Progenitor cell of endocrine pancreas (in vitro differentiated cells): ENCODE measurements at regions not wholly inside any gene's neighbourhood (a gene's known extent, or its start where the extent isn't known, plus 50 kb on each side); places are given as distances from the start of the nearest gene placed in this dataset.

Experiments used
- DNase-seq: peaks from one replicate; pipeline ENCODE4 v3.0.0; 2021; ENCODE audit warnings: low spot score; ENCODE audit not compliant: unreplicated experiment
- H3K27ac Mint-ChIP-seq: 2 replicates; pipeline ENCODE4 v1.8.0; 2021; ENCODE audit warnings: mild to moderate bottlenecking, moderate library complexity, mixed read lengths
- H3K27me3 Mint-ChIP-seq: 2 replicates; pipeline ENCODE4 v1.8.0; 2021; ENCODE audit warnings: mixed read lengths
- H3K36me3 Mint-ChIP-seq: 2 replicates; pipeline ENCODE4 v1.8.0; 2022; ENCODE audit warnings: mixed read lengths; ENCODE audit not compliant: insufficient read depth
- H3K4me1 Mint-ChIP-seq: 2 replicates; pipeline ENCODE4 v1.8.0; 2021; ENCODE audit warnings: low read depth, mixed read lengths
- H3K4me3 Mint-ChIP-seq: 2 replicates; pipeline ENCODE4 v1.8.0; 2021; ENCODE audit warnings: low read depth, mild to moderate bottlenecking, moderate library complexity, mixed read lengths
- H3K9me3 Mint-ChIP-seq: 2 replicates; pipeline ENCODE4 v1.8.0; 2021; ENCODE audit warnings: low read depth, mixed read lengths
- TF ChIP-seq, protein P1 (sequence below): fragments of 200-600 bp; sonication (generic); IDR thresholded peaks from one replicate; pipeline ENCODE4 v1.5.0; 2021; ENCODE audit warnings: antibody characterized with exemption, mild to moderate bottlenecking; ENCODE audit not compliant: unreplicated experiment

DNA sequence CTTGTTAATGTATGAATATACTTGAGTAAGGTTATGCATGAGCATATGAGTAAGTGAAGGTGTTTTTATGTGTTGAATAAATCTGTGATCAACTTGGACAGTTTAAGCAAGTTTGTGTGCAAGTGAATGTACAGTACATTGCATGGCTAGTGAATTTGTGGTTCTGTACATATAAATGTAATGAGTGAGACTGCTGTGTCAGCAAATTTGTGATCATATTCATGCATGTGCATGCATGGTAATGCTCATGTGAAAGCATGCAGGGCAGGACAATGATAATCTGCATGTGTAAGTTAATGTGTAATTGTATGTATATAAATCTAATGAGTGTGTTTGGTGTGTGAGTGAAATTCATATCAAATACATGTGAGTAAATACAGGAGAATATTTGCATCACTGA, 188.5 kb downstream of the PWWP3B start:
- no peaks in the 10 kb centered on the region for H3K36me3 Mint-ChIP-seq
- H3K4me1 Mint-ChIP-seq = no peaks in the 10 kb centered on the region
- H3K27ac Mint-ChIP-seq = no peak overlapping the region
- TF ChIP-seq, protein P1, sequence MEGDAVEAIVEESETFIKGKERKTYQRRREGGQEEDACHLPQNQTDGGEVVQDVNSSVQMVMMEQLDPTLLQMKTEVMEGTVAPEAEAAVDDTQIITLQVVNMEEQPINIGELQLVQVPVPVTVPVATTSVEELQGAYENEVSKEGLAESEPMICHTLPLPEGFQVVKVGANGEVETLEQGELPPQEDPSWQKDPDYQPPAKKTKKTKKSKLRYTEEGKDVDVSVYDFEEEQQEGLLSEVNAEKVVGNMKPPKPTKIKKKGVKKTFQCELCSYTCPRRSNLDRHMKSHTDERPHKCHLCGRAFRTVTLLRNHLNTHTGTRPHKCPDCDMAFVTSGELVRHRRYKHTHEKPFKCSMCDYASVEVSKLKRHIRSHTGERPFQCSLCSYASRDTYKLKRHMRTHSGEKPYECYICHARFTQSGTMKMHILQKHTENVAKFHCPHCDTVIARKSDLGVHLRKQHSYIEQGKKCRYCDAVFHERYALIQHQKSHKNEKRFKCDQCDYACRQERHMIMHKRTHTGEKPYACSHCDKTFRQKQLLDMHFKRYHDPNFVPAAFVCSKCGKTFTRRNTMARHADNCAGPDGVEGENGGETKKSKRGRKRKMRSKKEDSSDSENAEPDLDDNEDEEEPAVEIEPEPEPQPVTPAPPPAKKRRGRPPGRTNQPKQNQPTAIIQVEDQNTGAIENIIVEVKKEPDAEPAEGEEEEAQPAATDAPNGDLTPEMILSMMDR = no peak
- DNase-seq = no peak
- peaks cover 23% of the 10 kb centered on the region for H3K9me3 Mint-ChIP-seq
- H3K27me3 Mint-ChIP-seq = no peaks in the 10 kb centered on the region
- no peak overlapping the region for H3K4me3 Mint-ChIP-seq

- Mint-ChIP-seq H3K9me3 (peaks cover 34% of the 10 kb centered on the region), H3K36me3 (peaks cover 2% of the 10 kb centered on the region), H3K4me1 (no peaks in the 10 kb centered on the region), H3K27ac (no peak overlapping the region), H3K27me3 (no peaks in the 10 kb centered on the region), H3K4me3 (no peak overlapping the region)
- TF ChIP-seq, protein P1 = no peak
- DNase-seq = no peak
These were observed 195.1 kb downstream of the PWWP3B start for GRCh38 chrX:106363214-106363613.

GRCh38 chrX:106378616-106379015, 210.5 kb downstream of the PWWP3B start:
- no peaks in the 10 kb centered on the region for H3K4me1 Mint-ChIP-seq
- TF ChIP-seq, protein P1 = no peak
- H3K4me3 Mint-ChIP-seq = no peak overlapping the region
- no peaks in the 10 kb centered on the region for H3K36me3 Mint-ChIP-seq
- peaks cover 44% of the 10 kb centered on the region for H3K9me3 Mint-ChIP-seq
- H3K27me3 Mint-ChIP-seq = no peaks in the 10 kb centered on the region
- no peak overlapping the region for H3K27ac Mint-ChIP-seq
- DNase-seq = no peak

DNA sequence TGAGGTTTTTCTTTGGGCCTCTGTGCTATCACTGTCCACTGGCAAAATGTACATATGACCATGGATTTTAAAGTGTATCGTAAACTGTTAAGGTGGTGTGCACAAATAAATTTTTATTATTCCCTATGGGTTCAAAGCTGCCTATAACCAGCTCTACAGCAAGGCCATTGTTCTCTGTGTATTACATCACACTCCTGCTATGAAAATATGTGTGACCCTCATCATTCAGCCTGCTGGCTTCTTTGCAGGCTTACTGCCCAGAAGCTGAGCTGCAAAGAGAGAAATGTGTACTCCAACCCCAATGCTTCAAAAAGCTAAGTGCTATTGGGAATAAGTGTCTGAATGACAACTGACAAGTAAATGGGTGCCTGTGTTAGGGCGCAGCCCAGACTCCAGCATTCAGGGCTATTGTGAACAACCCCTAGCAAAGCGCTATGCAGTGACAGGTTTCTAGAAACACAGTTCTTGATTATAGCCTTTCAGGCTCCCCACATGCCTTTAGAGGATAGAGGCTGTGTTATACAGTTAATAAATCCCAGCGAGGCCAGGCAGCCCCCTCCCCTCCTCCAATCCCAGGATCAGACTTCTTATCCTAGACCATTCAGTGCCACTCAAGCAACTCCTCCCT, 220.4 kb upstream of the RADX start:
- H3K36me3 Mint-ChIP-seq = no peaks in the 10 kb centered on the region
- no peak overlapping the region for H3K4me3 Mint-ChIP-seq
- no peak overlapping the region for H3K27ac Mint-ChIP-seq
- TF ChIP-seq, protein P1 = no peak
- DNase-seq = no peak
- H3K4me1 Mint-ChIP-seq = peaks cover 2% of the 10 kb centered on the region
- H3K27me3 Mint-ChIP-seq = no peaks in the 10 kb centered on the region
- H3K9me3 Mint-ChIP-seq = no peaks in the 10 kb centered on the region

GRCh38 chrX:106392346-106392745, 219.4 kb upstream of the RADX start:
- no peak for DNase-seq
- TF ChIP-seq, protein P1 = no peak
- Mint-ChIP-seq H3K9me3 (peaks cover 1% of the 10 kb centered on the region), H3K4me3 (no peak overlapping the region), H3K27me3 (no peaks in the 10 kb centered on the region), H3K36me3 (no peaks in the 10 kb centered on the region), H3K4me1 (peaks cover 2% of the 10 kb centered on the region), H3K27ac (no peak overlapping the region)
